GM23338 (cell line): ENCODE measurements at regions not wholly inside any gene's neighbourhood (a gene's known extent, or its start where the extent isn't known, plus 50 kb on each side); places are given as distances from the start of the nearest gene placed in this dataset.

Source experiments
- ATAC-seq: fragments of 200-7000 bp; cut with Tn5 transposase; 3 replicates; pipeline ENCODE4 v1.9.1; 2020
- DNase-seq: peaks from one replicate; pipeline ENCODE4 v3.0.0-alpha.2; 2015; ENCODE audit warnings: low spot score
- H2AFZ ChIP-seq: fragments of 200-600 bp; sonication (generic); 2 replicates; pipeline ENCODE4 v1.8.0; 2016; ENCODE audit warnings: antibody characterized with exemption, mild to moderate bottlenecking, moderate library complexity
- H3F3A ChIP-seq: fragments of 200-600 bp; sonication (generic); replicated peaks from 2 replicates; pipeline ENCODE4 v1.8.0; 2017; ENCODE audit warnings: antibody characterized with exemption, mixed run types, low read depth
- H3K27ac ChIP-seq: fragments of 200-600 bp; sonication (generic); 2 replicates; pipeline ENCODE4 v1.6.1; 2016; ENCODE audit warnings: low read depth
- H3K27me3 ChIP-seq: fragments of 200-600 bp; sonication (generic); 2 replicates; pipeline ENCODE4 v1.8.0; 2016; ENCODE audit warnings: mild to moderate bottlenecking, mixed run types, moderate library complexity; ENCODE audit not compliant: insufficient read depth
- H3K36me3 ChIP-seq: fragments of 200-600 bp; sonication (generic); 2 replicates; pipeline ENCODE4 v1.8.0; 2016; ENCODE audit warnings: mild to moderate bottlenecking; ENCODE audit not compliant: insufficient read depth
- H3K4me1 ChIP-seq: fragments of 200-600 bp; sonication (generic); 2 replicates; pipeline ENCODE4 v1.8.0; 2016; ENCODE audit warnings: mild to moderate bottlenecking, moderate library complexity; ENCODE audit not compliant: insufficient read depth
- H3K4me2 ChIP-seq: fragments of 200-600 bp; sonication (generic); 2 replicates; pipeline ENCODE4 v1.7.1; 2017; ENCODE audit warnings: mixed run types
- H3K4me3 ChIP-seq: fragments of 200-600 bp; sonication (generic); 2 replicates; pipeline ENCODE4 v1.6.1; 2016; ENCODE audit warnings: mixed run types
- H3K79me2 ChIP-seq: fragments of 200-600 bp; sonication (generic); replicated peaks from 2 replicates; pipeline ENCODE4 v1.8.0; 2017; ENCODE audit warnings: mild to moderate bottlenecking; ENCODE audit not compliant: insufficient read depth
- H3K9me2 ChIP-seq: fragments of 200-600 bp; sonication (generic); 2 replicates; pipeline ENCODE4 v1.8.0; 2017; ENCODE audit not compliant: insufficient read depth
- H4K20me1 ChIP-seq: fragments of 200-600 bp; sonication (generic); replicated peaks from 2 replicates; pipeline ENCODE4 v1.8.0; 2017; ENCODE audit warnings: mild to moderate bottlenecking; ENCODE audit not compliant: insufficient read depth
- H3K27ac Mint-ChIP-seq: 2 replicates; pipeline ENCODE4 v1.8.0; 2020; ENCODE audit warnings: inconsistent platforms, mild to moderate bottlenecking, moderate library complexity, mixed read lengths
- H3K27me3 Mint-ChIP-seq: 3 replicates; pipeline ENCODE4 v1.8.0; 2022; ENCODE audit warnings: low read depth, mild to moderate bottlenecking, moderate library complexity, mixed read lengths, inconsistent platforms; ENCODE audit not compliant: insufficient read depth, poor library complexity
- H3K36me3 Mint-ChIP-seq: 3 replicates; pipeline ENCODE4 v1.8.0; 2021; ENCODE audit warnings: low read depth, mild to moderate bottlenecking, inconsistent platforms, moderate library complexity, mixed read lengths
- H3K4me1 Mint-ChIP-seq: 3 replicates; pipeline ENCODE4 v1.8.0; 2020; ENCODE audit warnings: mild to moderate bottlenecking, inconsistent platforms, mixed read lengths
- H3K4me3 Mint-ChIP-seq: 3 replicates; pipeline ENCODE4 v1.8.0; 2021; ENCODE audit warnings: moderate library complexity, mild to moderate bottlenecking, inconsistent platforms, mixed read lengths
- H3K9me3 Mint-ChIP-seq: 3 replicates; pipeline ENCODE4 v1.8.0; 2020; ENCODE audit warnings: moderate library complexity, mild to moderate bottlenecking, inconsistent platforms, mixed read lengths
- ETS1 ChIP-seq: IDR thresholded peaks from 2 replicates; pipeline ENCODE4 v1.6.1; 2016; ENCODE audit warnings: antibody characterized with exemption
- EZH2 ChIP-seq: fragments of 200-600 bp; sonication (generic); IDR thresholded peaks from one replicate; pipeline ENCODE4 v1.8.0; 2017; ENCODE audit warnings: antibody characterized with exemption, mild to moderate bottlenecking, low read depth; ENCODE audit not compliant: unreplicated experiment
- EZH2phosphoT487 ChIP-seq: fragments of 200-600 bp; sonication (generic); IDR thresholded peaks from one replicate; pipeline ENCODE4 v1.8.1; 2018; ENCODE audit warnings: antibody characterized with exemption; ENCODE audit not compliant: unreplicated experiment
- NANOG ChIP-seq: IDR thresholded peaks from 2 replicates; pipeline ENCODE4 v1.6.1; 2016; ENCODE audit warnings: antibody characterized with exemption, borderline replicate concordance
- POLR2AphosphoS5 ChIP-seq: IDR thresholded peaks from 2 replicates; pipeline ENCODE4 v1.6.1; 2016; ENCODE audit warnings: antibody characterized with exemption, low read depth
- ZNF114 ChIP-seq: fragments of 250-450 bp; sonication (Bioruptor Pico); IDR thresholded peaks from 2 replicates; pipeline ENCODE4 v1.5.0; 2020; ENCODE audit warnings: mild to moderate bottlenecking, moderate library complexity
- ZNF331 ChIP-seq: fragments of 250-450 bp; sonication (Bioruptor Pico); IDR thresholded peaks from 2 replicates; pipeline ENCODE4 v1.5.0; 2020; ENCODE audit warnings: low read depth, mild to moderate bottlenecking, moderate library complexity
- ZNF462 ChIP-seq: fragments of 250-450 bp; sonication (Bioruptor Pico); IDR thresholded peaks from 2 replicates; pipeline ENCODE4 v1.5.0; 2020; ENCODE audit warnings: mild to moderate bottlenecking, moderate library complexity
- small RNA-seq: library from RNA; depleted of rRNA; stranded (forward); fragments of <200 nt; gene quantifications from one replicate; pipeline ENCODE3, GENCODE V24; 2014; ENCODE audit warnings: low replicate concordance

- H3K27me3 Mint-ChIP-seq = peaks cover 6% of the 10 kb centered on the region
- TF ChIP-seq EZH2 (no peak), ZNF331 (CRISPR knock-in tag) (no peak), ZNF462 (CRISPR knock-in tag) (no peak), NANOG (no peak), EZH2phosphoT487 (no peak), ETS1 (no peak), POLR2AphosphoS5 (no peak), ZNF114 (CRISPR knock-in tag) (no peak)
- H3K4me2 ChIP-seq = no peak overlapping the region
- no peaks in the 10 kb centered on the region for H3K36me3 Mint-ChIP-seq
- H2AFZ ChIP-seq = peak overlapping the region; percentile 16; the same call in 1 of the 2 replicates
- no peaks in the 10 kb centered on the region for H3K27me3 ChIP-seq
- H3K27ac ChIP-seq = no peak overlapping the region
- no peaks in the 10 kb centered on the region for H4K20me1 ChIP-seq
- H3K4me3 ChIP-seq = no peak overlapping the region
- DNase-seq = no peak
- 0 out of 2 replicates have a peak overlapping the region, but pooled peaks have one; percentile 20 for H3K27ac Mint-ChIP-seq
- H3K4me1 Mint-ChIP-seq = peaks cover 11% of the 10 kb centered on the region; the same call in 2 of the 3 replicates
- H3K9me3 Mint-ChIP-seq = no peaks in the 10 kb centered on the region
- H3K9me2 ChIP-seq = no peaks in the 10 kb centered on the region
- peaks cover 4% of the 10 kb centered on the region; the same call in 1 of the 2 replicates for H3K4me1 ChIP-seq
- H3F3A ChIP-seq = no peaks in the 10 kb centered on the region
- no peaks in the 10 kb centered on the region for H3K79me2 ChIP-seq
- no peaks in the 10 kb centered on the region for H3K36me3 ChIP-seq
- peak; percentile 62 for ATAC-seq
- no peak overlapping the region for H3K4me3 Mint-ChIP-seq
Measured at GRCh38 chr18:22115573-22115972, 53.8 kb upstream of the GATA6 start.

Small RNA genes lying in the stretch of these regions (small RNA-seq; reads per million reads assigned to genes)
- gene RNA5SP451 = 0.52 reads per million, percentile 36 among the genes with 10 or more reads in this experiment
